Trophoblast cell (in vitro differentiated cells and primary cell): ENCODE measurements at regions not wholly inside any gene's neighbourhood (a gene's known extent, or its start where the extent isn't known, plus 50 kb on each side); places are given as distances from the start of the nearest gene placed in this dataset.

Source experiments
- DNase-seq, 2 donors: peaks; one replicate each; pipeline ENCODE4 v3.0.0-alpha.2; 2016
- H2AFZ ChIP-seq: 2 replicates; pipeline ENCODE4 v1.6.1; 2013; ENCODE audit warnings: low read length, moderate library complexity, mild to moderate bottlenecking; ENCODE audit not compliant: insufficient read depth, poor library complexity
- H2AK5ac ChIP-seq: 2 replicates; pipeline ENCODE4 v1.6.1; 2013; ENCODE audit warnings: mild to moderate bottlenecking, low read length
- H2BK120ac ChIP-seq: 2 replicates; pipeline ENCODE4 v1.6.1; 2013; ENCODE audit warnings: low read length, mild to moderate bottlenecking, moderate library complexity; ENCODE audit not compliant: insufficient read depth, poor library complexity
- H2BK12ac ChIP-seq: 2 replicates; pipeline ENCODE4 v1.6.1; 2013; ENCODE audit warnings: mild to moderate bottlenecking, low read length, moderate library complexity
- H2BK5ac ChIP-seq: 2 replicates; pipeline ENCODE4 v1.6.1; 2013; ENCODE audit warnings: low read length, low read depth, moderate library complexity, mild to moderate bottlenecking; ENCODE audit not compliant: poor library complexity
- H3K14ac ChIP-seq: 2 replicates; pipeline ENCODE4 v1.6.1; 2013; ENCODE audit warnings: mild to moderate bottlenecking, low read length
- H3K18ac ChIP-seq: 2 replicates; pipeline ENCODE4 v1.6.1; 2013; ENCODE audit warnings: mild to moderate bottlenecking, low read length
- H3K23ac ChIP-seq: 2 replicates; pipeline ENCODE4 v1.6.1; 2013; ENCODE audit warnings: low read length
- H3K27ac ChIP-seq: 2 replicates; pipeline ENCODE4 v1.5.1; 2013; ENCODE audit warnings: low read depth, mild to moderate bottlenecking, inconsistent platforms, low read length, moderate library complexity
- H3K27me3 ChIP-seq: 2 replicates; pipeline ENCODE4 v1.6.1; 2013; ENCODE audit warnings: inconsistent platforms, mild to moderate bottlenecking, low read length, moderate library complexity; ENCODE audit not compliant: insufficient read depth
- H3K36me3 ChIP-seq, 2 experiments: 1 replicate in 1 of 2; 2 replicates in 1 of 2; pipeline ENCODE4 v1.6.1; 2013; ENCODE audit warnings: low read length in 2 of 2, mild to moderate bottlenecking in 2 of 2, moderate library complexity in 1 of 2; ENCODE audit not compliant: insufficient read depth in 2 of 2, control insufficient read depth in 1 of 2
- H3K4ac ChIP-seq: 2 replicates; pipeline ENCODE4 v1.6.1; 2013; ENCODE audit warnings: low read depth, mild to moderate bottlenecking, low read length, moderate library complexity
- H3K4me1 ChIP-seq, 2 experiments: 1 replicate in 1 of 2; 2 replicates in 1 of 2; pipeline ENCODE4 v1.6.1; 2013; ENCODE audit warnings: low read length in 2 of 2, mild to moderate bottlenecking in 2 of 2, moderate library complexity in 1 of 2; ENCODE audit not compliant: insufficient read depth in 2 of 2, control insufficient read depth in 1 of 2
- H3K4me2 ChIP-seq: 2 replicates; pipeline ENCODE4 v1.6.1; 2013; ENCODE audit warnings: inconsistent platforms, mild to moderate bottlenecking, low read length, moderate library complexity
- H3K4me3 ChIP-seq: 2 replicates; pipeline ENCODE4 v1.5.1; 2013; ENCODE audit warnings: mild to moderate bottlenecking, low read depth, low read length, inconsistent platforms
- H3K79me1 ChIP-seq: one replicate; pipeline ENCODE4 v1.6.1; 2013; ENCODE audit warnings: low read length
- H3K79me2 ChIP-seq: 2 replicates; pipeline ENCODE4 v1.6.1; 2013; ENCODE audit warnings: low read length, mild to moderate bottlenecking; ENCODE audit not compliant: control insufficient read depth, insufficient read depth, poor library complexity
- H3K9ac ChIP-seq: 2 replicates; pipeline ENCODE4 v1.6.1; 2013; ENCODE audit warnings: mild to moderate bottlenecking, low read length
- H3K9me3 ChIP-seq: 2 replicates; pipeline ENCODE4 v1.6.1; 2013; ENCODE audit warnings: low read depth, mild to moderate bottlenecking, control low read depth, inconsistent platforms, low read length; ENCODE audit not compliant: insufficient read depth
- H4K12ac ChIP-seq: 2 replicates; pipeline ENCODE4 v1.6.1; 2013; ENCODE audit warnings: low read depth, mild to moderate bottlenecking, low read length, moderate library complexity
- H4K8ac ChIP-seq: 2 replicates; pipeline ENCODE4 v1.6.1; 2013; ENCODE audit warnings: low read depth, mild to moderate bottlenecking, low read length, moderate library complexity
- H4K91ac ChIP-seq: one replicate; pipeline ENCODE4 v1.6.1; 2013; ENCODE audit warnings: low read depth, mild to moderate bottlenecking, low read length, moderate library complexity
- WGBS: extraction: QIAGEN DNeasy Blood & Tissue Kit; methylation state at CpG from one replicate; pipeline ENCODE4 v1.1.7; 2013; ENCODE audit warnings: missing lambda C conversion rate; ENCODE audit not compliant: insufficient read length, insufficient coverage; ENCODE audit errors: extremely low coverage; 5-methylcytosine and 5-hydroxymethylcytosine counted together

GRCh38 chr6:40685862-40686261 lies 98.7 kb upstream of the LRFN2 start:
- Histone ChIP-seq H2AFZ (no peak overlapping the region), H2BK120ac (no peak overlapping the region), H3K14ac (no peak overlapping the region), H3K27ac (no peak overlapping the region), H2AK5ac (no peak overlapping the region), H3K23ac (no peak overlapping the region), H3K9me3 (peaks cover 2% of the 10 kb centered on the region), H3K4me3 (no peak overlapping the region), H3K9ac (no peak overlapping the region), H2BK12ac (no peak overlapping the region), H4K8ac (no peak overlapping the region), H3K36me3 (no peaks in the 10 kb centered on the region), H4K91ac (no peak overlapping the region), H3K79me2 (no peaks in the 10 kb centered on the region), H3K79me1 (no peaks in the 10 kb centered on the region), H3K18ac (no peak overlapping the region), H3K4ac (no peak overlapping the region), H3K4me2 (no peak overlapping the region), H3K27me3 (no peaks in the 10 kb centered on the region), H4K12ac (no peak overlapping the region), H3K4me1 (no peaks in the 10 kb centered on the region), H2BK5ac (no peak overlapping the region)
- no CpG with 5 or more reads among the region's 6 CpGs for WGBS
- no peak for DNase-seq

GRCh38 chr6:40681622-40682021 lies 94.5 kb upstream of the LRFN2 start:
- no peak overlapping the region for H3K27ac ChIP-seq
- no peaks in the 10 kb centered on the region for H3K4me1 ChIP-seq
- no peak overlapping the region for H2BK120ac ChIP-seq
- no peaks in the 10 kb centered on the region for H3K36me3 ChIP-seq
- H4K91ac ChIP-seq, result no peak overlapping the region
- H3K23ac ChIP-seq, result no peak overlapping the region
- no peaks in the 10 kb centered on the region for H3K79me2 ChIP-seq
- no peak overlapping the region for H4K8ac ChIP-seq
- no peak overlapping the region for H3K4me3 ChIP-seq
- no peak overlapping the region for H2AFZ ChIP-seq
- H2BK5ac ChIP-seq, result no peak overlapping the region
- peaks cover 4% of the 10 kb centered on the region for H3K9me3 ChIP-seq
- no peak for DNase-seq
- H3K79me1 ChIP-seq, result no peaks in the 10 kb centered on the region
- H3K4me2 ChIP-seq, result no peak overlapping the region
- no peak overlapping the region for H3K4ac ChIP-seq
- H2BK12ac ChIP-seq, result no peak overlapping the region
- H3K18ac ChIP-seq, result no peak overlapping the region
- no CpG with 5 or more reads among the region's 3 CpGs for WGBS
- H3K27me3 ChIP-seq, result no peaks in the 10 kb centered on the region
- no peak overlapping the region for H2AK5ac ChIP-seq
- no peak overlapping the region for H3K9ac ChIP-seq
- no peak overlapping the region for H3K14ac ChIP-seq
- no peak overlapping the region for H4K12ac ChIP-seq

- Histone ChIP-seq H2BK120ac (no peak overlapping the region), H3K23ac (no peak overlapping the region), H2BK12ac (no peak overlapping the region), H3K27ac (no peak overlapping the region), H3K79me2 (no peaks in the 10 kb centered on the region), H3K14ac (no peak overlapping the region), H3K4me3 (no peak overlapping the region), H3K4me1 (no peaks in the 10 kb centered on the region), H2AFZ (no peak overlapping the region), H3K79me1 (no peaks in the 10 kb centered on the region), H4K91ac (no peak overlapping the region), H3K9me3 (peaks cover 2% of the 10 kb centered on the region), H3K36me3 (no peaks in the 10 kb centered on the region), H3K4ac (no peak overlapping the region), H4K12ac (no peak overlapping the region), H3K9ac (no peak overlapping the region), H3K4me2 (no peak overlapping the region), H3K18ac (no peak overlapping the region), H3K27me3 (no peaks in the 10 kb centered on the region), H4K8ac (no peak overlapping the region), H2AK5ac (no peak overlapping the region), H2BK5ac (no peak overlapping the region)
- DNase-seq, result no peak
- WGBS, result no CpG with 5 or more reads among the region's 6 CpGs
These were observed 91.8 kb upstream of the LRFN2 start for GRCh38 chr6:40678941-40679340.

DNA sequence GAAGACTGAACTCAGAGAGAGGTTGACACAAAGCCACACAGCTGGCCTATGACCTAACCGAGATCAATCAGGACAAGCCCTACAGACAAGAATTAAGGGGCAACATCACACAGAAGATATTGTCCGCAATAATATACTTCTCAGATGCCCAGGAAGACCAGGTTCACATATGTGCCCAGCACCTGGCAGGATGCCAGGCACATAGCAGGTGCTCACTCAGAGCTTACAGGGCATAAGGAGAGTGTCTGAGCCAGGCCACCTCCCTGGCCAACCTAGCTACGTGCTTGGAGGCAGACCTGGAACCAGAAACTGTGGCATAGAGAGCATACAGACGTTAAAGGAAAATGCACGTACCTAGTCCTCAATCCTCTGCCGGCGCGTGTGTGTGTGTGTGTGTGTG lies 87.0 kb upstream of the LRFN2 start:
- no peak overlapping the region for H3K9ac ChIP-seq
- H4K91ac ChIP-seq, result no peak overlapping the region
- H2BK12ac ChIP-seq, result no peak overlapping the region
- H3K27me3 ChIP-seq, result no peaks in the 10 kb centered on the region
- H3K9me3 ChIP-seq, result peaks cover 2% of the 10 kb centered on the region
- no peaks in the 10 kb centered on the region for H3K79me2 ChIP-seq
- no peaks in the 10 kb centered on the region for H3K79me1 ChIP-seq
- WGBS, result no CpG with 5 or more reads among the region's 8 CpGs
- no peaks in the 10 kb centered on the region for H3K36me3 ChIP-seq
- no peak overlapping the region for H3K14ac ChIP-seq
- no peaks in the 10 kb centered on the region for H3K4me1 ChIP-seq
- H3K4ac ChIP-seq, result no peak overlapping the region
- no peak overlapping the region for H3K27ac ChIP-seq
- no peak overlapping the region for H4K12ac ChIP-seq
- DNase-seq, result no peak
- H3K23ac ChIP-seq, result no peak overlapping the region
- H2AK5ac ChIP-seq, result no peak overlapping the region
- H4K8ac ChIP-seq, result no peak overlapping the region
- no peak overlapping the region for H2AFZ ChIP-seq
- H2BK120ac ChIP-seq, result no peak overlapping the region
- no peak overlapping the region for H3K4me3 ChIP-seq
- no peak overlapping the region for H2BK5ac ChIP-seq
- H3K4me2 ChIP-seq, result no peak overlapping the region
- no peak overlapping the region for H3K18ac ChIP-seq
